Astrocyte (in vitro differentiated cells and primary cell): ENCODE measurements at regions not wholly inside any gene's neighbourhood (a gene's known extent, or its start where the extent isn't known, plus 50 kb on each side); places are given as distances from the start of the nearest gene placed in this dataset.

Source experiments
- EZH2 ChIP-seq: IDR thresholded peaks from 2 replicates; pipeline ENCODE4 v1.6.1; 2012; ENCODE audit warnings: mild to moderate bottlenecking, low read length, inconsistent platforms; ENCODE audit not compliant: insufficient read depth
- TF ChIP-seq, protein P1 (sequence below): IDR thresholded peaks from 2 replicates; pipeline ENCODE4 v1.5.1; 2011; ENCODE audit warnings: low read depth, mild to moderate bottlenecking, inconsistent platforms, low read length, moderate library complexity; ENCODE audit not compliant: insufficient read depth

DNA sequence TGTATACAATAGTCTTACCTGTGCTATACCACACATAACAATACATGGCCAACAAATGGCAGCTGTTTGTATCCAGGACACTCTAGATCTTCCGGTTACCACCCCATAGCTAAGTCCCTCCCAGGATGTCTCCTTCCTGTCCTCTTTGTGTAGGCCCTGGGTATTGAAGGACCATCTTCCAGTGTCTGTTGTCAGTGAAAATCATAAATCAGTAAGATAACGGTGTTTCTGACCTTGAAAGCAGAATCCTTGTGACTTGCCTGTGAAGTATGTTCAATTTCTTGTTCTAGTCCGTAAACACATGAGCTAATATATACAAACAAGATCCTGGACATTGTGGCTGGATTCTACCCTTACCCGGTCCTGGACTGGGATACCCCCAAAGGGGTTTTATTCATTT lies 462.8 kb downstream of the NTRK3 start:
- TF ChIP-seq, protein P1, sequence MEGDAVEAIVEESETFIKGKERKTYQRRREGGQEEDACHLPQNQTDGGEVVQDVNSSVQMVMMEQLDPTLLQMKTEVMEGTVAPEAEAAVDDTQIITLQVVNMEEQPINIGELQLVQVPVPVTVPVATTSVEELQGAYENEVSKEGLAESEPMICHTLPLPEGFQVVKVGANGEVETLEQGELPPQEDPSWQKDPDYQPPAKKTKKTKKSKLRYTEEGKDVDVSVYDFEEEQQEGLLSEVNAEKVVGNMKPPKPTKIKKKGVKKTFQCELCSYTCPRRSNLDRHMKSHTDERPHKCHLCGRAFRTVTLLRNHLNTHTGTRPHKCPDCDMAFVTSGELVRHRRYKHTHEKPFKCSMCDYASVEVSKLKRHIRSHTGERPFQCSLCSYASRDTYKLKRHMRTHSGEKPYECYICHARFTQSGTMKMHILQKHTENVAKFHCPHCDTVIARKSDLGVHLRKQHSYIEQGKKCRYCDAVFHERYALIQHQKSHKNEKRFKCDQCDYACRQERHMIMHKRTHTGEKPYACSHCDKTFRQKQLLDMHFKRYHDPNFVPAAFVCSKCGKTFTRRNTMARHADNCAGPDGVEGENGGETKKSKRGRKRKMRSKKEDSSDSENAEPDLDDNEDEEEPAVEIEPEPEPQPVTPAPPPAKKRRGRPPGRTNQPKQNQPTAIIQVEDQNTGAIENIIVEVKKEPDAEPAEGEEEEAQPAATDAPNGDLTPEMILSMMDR, result no peak
- no peak for TF ChIP-seq EZH2
